Renal pelvis (tissue), 1 donor: ENCODE measurements at regions not wholly inside any gene's neighbourhood (a gene's known extent, or its start where the extent isn't known, plus 50 kb on each side); places are given as distances from the start of the nearest gene placed in this dataset.
A peak's percentile ranks its signal among the peaks of the same experiment; 100 is the strongest.

Experiments
- DNase-seq: peaks from one replicate; pipeline ENCODE4 v3.0.0-alpha.2; 2013

DNA sequence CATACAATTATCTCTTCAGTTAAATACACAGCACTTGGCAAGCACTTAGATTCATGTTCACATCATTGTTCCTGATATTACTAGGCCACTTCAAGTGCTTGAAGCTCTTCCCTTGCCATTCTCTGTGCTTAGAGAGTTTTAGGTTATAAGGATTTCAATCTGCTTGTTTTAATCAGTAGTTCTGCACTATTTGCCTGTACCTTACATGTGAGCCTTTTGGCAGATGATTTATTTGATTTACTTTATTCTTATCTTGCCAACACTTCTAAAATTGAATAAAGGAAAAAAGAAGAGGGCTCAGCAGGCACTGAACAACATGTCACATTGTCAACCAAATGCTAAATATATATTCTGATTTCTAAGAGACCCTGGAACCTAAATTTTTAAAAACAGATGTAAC, 363.8 kb upstream of the USP15 start:
- DNase-seq = no peak

DNA sequence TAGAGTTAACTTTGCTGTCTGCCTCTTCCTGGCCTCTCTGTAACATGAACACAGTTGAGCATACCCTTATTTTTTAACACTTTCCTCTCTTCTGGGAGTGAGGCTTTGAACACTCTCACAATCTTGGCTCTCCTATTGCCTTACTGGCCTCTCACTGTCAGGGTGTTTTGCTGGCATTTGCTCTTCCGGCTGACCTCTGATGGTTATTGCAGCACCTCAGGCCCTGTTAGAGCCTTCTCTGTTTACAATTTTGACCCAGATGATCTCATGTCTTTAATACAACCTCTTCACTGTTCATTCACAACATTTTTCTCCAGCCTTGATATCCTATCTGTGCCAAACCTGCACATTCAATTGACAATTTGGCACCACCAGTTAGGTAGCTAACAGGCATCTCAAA, 357.8 kb upstream of the USP15 start:
- no peak for DNase-seq

DNA sequence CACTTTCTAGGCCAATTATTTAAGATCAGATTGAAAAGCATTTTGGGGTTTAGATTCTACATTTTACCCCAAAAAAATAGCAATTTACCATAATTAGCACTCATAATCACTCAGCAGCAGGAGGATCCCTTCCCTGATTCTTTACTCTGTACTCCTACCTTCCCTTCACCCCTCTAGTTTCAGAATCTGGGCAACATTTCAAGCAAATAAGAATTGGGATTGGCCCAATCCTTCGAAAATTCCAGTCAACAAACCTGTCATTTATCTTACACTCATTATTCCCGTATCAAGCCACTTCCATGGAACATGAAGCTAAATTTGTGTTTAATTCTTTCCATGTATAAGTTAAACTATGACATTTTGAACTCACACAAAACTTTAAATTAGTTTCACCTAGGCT, 349.1 kb upstream of the USP15 start:
- no peak for DNase-seq

DNA sequence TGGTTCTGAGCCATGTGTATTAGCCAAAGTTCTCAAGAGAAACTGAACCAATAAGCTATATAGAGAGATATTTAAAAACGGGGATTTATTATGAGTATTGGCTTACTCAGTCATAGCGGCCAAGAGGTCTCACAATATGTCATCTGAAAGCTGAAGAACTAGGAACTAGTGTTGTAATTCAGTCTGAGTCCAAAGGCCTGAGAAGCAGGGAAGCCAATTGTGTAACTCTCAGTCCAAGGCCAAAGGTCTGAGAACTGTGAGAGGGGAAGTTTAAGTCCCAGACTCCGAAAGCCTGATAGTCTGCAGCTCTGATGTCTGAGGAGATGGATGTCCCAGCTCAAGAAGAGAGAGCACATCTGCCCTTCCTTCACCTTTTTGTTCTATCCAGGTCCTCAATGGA, 344.8 kb upstream of the USP15 start:
- DNase-seq = no peak

DNA sequence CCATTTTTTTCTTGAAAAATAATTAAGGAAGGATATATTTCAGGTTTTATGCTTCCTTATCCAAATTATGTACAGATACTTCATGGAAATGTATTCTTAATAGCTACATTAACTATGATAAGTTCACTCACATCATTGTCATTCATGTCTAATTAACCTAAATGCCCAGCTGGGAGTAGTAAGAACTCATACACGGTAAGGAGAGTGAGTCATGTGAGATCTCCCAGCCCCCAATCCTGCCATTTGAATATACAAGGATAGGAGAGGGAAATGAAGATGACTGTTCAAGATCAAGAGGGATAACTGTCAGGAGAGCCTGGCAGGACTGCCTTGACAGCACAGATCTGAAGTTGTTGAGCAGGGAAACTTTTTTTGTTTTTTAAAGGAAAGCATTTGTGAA, 343.4 kb upstream of the USP15 start:
- no peak for DNase-seq

- no peak for DNase-seq
Observed at GRCh38 chr12:61919686-61920085, 340.5 kb upstream of the USP15 start.

- DNase-seq = no peak
Observed at GRCh38 chr12:61920230-61920629, 340.0 kb upstream of the USP15 start.

DNA sequence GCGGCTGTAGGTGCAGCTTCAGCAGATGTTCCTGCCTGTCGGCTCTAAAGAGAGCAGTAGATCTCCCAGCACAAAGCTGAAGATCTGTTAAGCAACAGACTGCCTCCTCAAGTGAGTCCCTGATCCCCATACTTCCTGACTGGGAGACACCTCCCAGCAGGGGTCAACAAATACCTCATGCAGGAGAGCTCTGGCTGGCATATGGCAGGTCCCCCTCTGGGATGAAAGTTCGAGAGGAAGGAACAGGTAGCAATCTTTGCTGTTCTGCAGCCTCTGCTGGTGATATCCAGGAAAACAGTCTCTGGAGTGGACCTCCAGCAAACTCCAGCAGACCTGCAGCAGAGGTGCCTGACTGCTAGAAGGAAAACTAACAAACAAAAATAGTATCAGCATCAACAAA, 337.1 kb upstream of the USP15 start:
- no peak for DNase-seq

GRCh38 chr12:61934564-61934963, 325.6 kb upstream of the USP15 start:
- no peak for DNase-seq

DNA sequence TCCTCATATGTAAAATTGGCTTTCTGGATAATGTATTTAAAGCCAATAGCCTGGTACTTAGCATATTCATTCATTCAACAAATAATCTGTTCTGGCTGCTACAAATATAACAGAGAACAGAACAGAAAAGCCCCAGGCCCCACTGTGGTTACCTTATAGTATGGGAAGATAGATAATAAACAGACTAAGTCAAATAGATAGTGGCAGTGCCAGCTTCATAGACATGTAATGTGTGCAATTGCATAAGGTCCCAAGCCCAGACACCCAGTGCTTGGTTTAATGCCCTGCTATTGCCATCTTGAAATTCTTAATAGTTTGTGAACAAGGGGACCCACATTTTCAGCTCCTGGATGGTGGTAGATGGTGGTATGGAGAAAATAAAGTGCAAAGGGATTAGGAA, 320.2 kb upstream of the USP15 start:
- no peak for DNase-seq

DNA sequence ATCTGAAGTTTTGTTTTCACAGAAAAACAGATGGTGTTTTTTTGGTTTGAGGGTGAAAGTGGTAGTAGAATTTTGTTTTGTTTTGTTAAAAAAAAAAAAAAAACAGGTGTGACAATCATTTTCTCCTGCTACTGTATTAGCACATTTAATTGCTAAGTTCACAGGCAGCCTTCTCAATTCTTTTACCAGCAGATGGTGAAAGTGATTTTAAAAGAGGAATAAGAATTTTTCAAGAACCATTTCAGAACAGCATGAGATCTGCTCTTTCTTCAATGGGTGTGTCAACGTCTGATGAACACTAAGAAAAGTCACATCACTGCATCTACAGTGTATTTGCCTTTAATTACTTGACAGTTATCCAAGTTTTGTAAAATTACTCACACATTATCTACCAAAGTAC, 303.7 kb upstream of the USP15 start:
- DNase-seq = no peak

DNA sequence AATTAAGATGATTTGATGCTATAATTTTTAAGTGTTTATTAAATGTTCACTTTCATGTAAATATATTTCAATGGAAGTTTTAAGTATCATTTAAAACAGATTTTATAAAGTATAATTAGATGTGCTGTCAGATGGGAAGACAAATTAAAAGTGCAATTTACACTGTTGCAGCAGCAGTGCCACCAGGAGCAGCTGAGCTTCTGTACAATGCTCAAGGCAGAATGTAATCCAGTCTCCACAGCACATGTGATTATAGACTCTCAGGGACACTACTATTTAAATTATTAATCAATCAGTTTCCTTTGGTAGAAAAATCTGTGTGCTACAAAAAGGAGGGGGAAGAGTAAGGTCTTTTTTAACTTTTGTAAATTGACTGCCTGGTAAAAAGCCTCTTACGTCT, 285.7 kb upstream of the USP15 start:
- DNase-seq = no peak

GRCh38 chr12:61985830-61986229, 274.4 kb upstream of the USP15 start:
- no peak for DNase-seq

- DNase-seq = no peak
Observed at GRCh38 chr12:61987173-61987572, 273.0 kb upstream of the USP15 start.

DNA sequence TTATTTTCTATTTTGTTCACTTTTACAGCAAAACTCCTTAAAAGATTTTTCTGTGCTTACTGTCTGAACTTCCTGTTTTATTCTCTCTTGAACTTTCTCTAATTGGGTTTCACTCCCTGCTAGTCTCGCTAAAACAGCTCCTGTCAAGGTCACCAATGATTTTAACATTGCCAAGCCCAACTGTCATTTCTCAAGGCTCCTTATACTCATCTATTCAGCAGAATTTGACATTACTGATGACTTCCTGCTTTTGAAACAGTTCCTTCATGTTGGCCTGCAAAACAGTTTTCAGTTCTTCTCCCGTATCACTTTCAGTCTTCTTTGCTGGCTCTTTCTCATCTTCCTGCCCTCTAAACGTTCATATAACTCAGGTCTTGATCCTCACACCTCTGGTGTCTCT, 268.5 kb upstream of the USP15 start:
- no peak for DNase-seq

DNA sequence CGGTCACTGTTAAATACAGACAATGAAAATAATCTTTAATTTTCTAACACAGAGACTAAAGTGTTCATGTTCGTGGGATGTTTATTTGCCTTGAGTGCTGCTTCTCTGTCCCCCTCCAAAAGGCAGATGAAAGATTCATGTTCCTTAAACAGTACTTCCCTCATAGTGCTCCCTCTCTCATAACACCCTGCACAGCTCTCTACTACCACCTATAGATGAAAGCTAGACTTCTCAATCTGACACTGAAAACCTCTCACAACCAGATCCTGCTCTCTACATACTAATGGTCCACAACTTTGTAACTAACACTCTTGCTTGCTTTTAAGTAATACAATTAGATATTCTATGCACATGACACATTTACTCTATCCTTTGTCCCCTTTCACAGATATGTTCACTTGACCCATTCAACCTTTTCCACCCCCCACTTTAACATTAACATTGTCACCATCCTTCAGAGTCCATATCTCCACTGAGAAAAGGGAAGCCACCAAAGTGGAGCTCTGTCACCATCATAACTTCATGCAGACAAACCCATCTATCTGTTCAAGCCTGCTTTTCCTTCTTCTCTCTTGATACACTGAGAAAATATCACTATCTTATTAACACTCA, 266.4 kb upstream of the USP15 start:
- peak; percentile 14 for DNase-seq

DNA sequence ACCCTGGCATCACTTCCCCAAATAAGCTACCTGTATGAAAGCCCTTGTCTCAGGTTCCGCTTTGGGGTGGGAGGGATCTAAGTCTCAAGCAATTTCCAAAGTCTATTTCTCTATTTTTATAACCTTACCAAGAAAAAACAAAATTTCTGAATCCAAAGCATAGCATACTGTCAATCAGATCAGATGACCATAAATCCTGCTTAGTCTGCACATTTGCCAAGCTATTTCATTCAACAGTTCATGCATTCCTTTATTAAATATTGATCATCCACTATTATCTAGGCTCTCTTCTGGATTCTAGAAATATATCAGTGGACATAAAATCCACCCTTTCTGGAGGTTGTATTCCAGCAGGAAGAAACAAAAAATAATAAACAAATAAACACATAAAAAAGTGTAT, 263.5 kb upstream of the USP15 start:
- no peak for DNase-seq

GRCh38 chr12:61998791-61999190, 261.4 kb upstream of the USP15 start:
- DNase-seq = no peak

DNA sequence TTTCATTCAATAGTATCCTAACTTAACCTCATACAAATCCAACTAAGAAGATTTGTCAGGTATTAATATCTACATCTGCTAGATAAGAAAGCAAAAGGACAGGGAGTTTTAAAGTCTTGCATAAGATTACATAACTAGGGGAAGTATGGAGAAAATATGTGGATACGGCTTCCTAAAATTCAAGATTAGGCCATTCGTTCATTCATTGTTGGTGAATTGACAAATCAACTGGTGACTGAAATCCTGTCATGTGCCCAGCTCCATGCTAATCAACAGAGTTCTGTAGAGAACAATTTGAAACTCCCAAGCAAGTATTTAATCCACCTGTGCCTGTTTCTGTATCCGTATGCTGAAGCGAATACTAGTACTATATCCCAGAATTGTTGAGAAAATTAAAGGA, 260.9 kb upstream of the USP15 start:
- DNase-seq = no peak

DNA sequence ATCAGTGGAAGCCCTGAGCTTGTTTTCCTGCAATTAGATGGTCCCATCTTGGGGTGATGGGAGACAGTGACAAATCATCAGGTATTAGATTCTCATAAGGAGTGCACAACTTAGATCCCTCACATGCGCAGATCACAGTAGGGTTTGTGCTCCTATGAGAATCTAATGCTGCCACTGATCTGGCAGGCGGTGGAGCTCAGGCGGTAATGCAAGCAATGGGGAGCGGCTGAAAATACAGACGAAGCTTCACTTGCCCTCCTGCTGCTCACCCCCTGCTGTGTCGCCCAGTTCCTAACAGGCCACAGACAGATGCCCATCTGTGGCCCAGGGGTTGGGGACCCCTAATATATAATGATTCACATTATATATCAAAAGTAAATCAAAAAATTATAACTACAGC, 258.8 kb upstream of the USP15 start:
- no peak for DNase-seq

- no peak for DNase-seq
Observed at GRCh38 chr12:62003226-62003625, 257.0 kb upstream of the USP15 start.

DNA sequence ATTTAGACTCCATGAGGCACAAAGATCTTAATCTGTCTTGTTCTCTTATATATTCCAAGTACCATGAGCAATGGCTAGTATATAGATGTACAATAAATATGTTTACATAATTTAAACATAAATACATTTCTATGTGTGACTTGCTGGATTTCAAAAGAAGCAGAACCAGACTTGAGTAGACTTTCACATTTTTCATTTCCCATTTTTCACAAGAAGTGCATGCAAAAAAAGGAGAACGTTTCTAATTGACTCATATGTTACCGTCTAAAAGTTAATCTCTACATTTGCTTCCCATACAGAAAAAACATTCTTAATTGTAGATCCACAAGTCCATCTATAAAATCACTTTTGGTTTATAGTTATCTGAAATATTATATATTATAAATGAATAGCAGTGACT, 256.5 kb upstream of the USP15 start:
- DNase-seq = no peak

DNA sequence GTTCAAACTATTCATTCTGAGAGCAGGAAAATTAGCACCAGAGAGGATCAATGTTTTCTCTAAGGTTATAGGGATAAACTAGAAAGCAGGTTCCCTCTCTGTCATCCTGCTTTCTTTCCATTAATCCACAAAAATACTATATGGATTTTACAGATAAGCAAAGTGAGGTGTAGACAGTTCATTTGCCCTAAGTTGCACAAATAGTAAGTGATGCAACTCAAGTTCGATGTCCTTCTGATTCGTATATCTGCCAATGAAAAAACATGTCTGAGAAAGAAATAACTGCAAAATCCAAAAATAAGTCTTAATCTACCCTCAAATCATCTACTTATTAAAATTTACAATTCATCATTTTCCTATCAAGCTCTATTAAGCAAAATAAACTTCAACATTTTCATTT, 254.6 kb upstream of the USP15 start:
- no peak for DNase-seq

DNA sequence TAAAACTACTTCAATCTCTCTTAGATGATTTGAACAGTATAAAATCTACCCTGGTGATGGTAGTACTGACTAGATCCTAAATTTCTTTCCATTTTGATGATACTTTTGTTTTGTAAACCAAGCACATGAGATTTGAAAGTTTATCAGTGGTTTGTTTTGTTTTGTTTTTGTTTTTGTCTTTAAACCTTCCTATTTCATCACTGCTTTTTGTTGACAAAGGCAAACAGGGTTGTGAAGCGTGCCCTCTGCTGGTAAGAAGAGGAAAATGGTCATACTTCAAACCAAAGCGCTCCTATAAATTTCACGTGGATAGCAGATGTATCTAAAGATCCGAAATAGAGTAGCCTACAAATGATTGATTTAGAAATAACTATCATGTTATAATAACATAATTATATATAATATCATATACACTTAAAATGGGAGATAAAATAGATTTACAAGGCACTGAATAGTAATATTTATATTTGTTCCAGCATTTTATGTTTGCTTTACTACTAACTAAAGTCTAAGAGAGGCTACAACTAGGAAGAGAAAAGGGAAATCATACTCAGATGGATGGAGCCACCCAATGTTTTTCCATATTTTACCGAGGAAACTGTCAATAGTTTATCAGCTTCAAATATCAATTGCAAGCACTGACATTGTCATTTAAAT, 254.0 kb upstream of the USP15 start:
- peak; percentile 17 for DNase-seq
